ENCODE measurements at regions not wholly inside any gene's neighbourhood (a gene's known extent, or its start where the extent isn't known, plus 50 kb on each side); places are given as distances from the start of the nearest gene placed in this dataset.
A peak's percentile ranks its signal among the peaks of the same experiment; 100 is the strongest.

- Histone ChIP-seq H3K4me3 (no peak overlapping the region), H3K4me1 (peaks cover 0 to 9% (median 7%) of the 10 kb centered on the region in 4 donors), H3K27me3 (no peaks in the 10 kb centered on the region), H3K9me3 (no peaks in the 10 kb centered on the region), H3K36me3 (no peaks in the 10 kb centered on the region), H3K27ac (no peak overlapping the region)
- TF ChIP-seq EP300 (IDR thresholded peaks at IDR 0.05) (no peak), POLR2AphosphoS5 (IDR thresholded peaks at IDR 0.05) (no peak), CTCF (IDR thresholded peaks at IDR 0.05) (no peak), POLR2A (IDR thresholded peaks at IDR 0.05) (no peak)
- 83 to 87% methylated on average over 6 of the region's 6 CpGs for WGBS, 2 donors
- DNase-seq: no peak
- intact Hi-C loops (cut with DNase I): no loop called here
Measured at GRCh38 chr6:3900744-3901336, 51.7 kb downstream of the FAM50B start.

- Histone ChIP-seq H3K4me1 (peaks cover 0 to 17% (median 9%) of the 10 kb centered on the region in 4 donors), H3K36me3 (no peaks in the 10 kb centered on the region), H3K4me3 (no peak overlapping the region), H3K27ac (no peak overlapping the region), H3K27me3 (no peaks in the 10 kb centered on the region), H3K9me3 (no peaks in the 10 kb centered on the region)
- TF ChIP-seq POLR2AphosphoS5 (IDR thresholded peaks at IDR 0.05) (no peak), EP300 (IDR thresholded peaks at IDR 0.05) (no peak), POLR2A (IDR thresholded peaks at IDR 0.05) (no peak)
- intact Hi-C loops (cut with DNase I): no loop called here
- whole genome bisulfite sequencing, 2 donors: 78 to 89% methylated on average over 10 of the region's 10 CpGs
- no peak for DNase-seq
Measured at GRCh38 chr6:3902871-3903648, 53.9 kb downstream of the FAM50B start.

- 91 to 92% methylated on average over 3 of the region's 3 CpGs for WGBS, 2 donors
- no peaks in the 10 kb centered on the region for H3K9me3 ChIP-seq
- no peak overlapping the region for H3K4me3 ChIP-seq
- H3K27me3 ChIP-seq: no peaks in the 10 kb centered on the region
- intact Hi-C loops (cut with DNase I): no loop called here
- TF ChIP-seq POLR2A (IDR thresholded peaks at IDR 0.05): no peak
- TF ChIP-seq CTCF (IDR thresholded peaks at IDR 0.05): no peak
- no peak for TF ChIP-seq EP300 (IDR thresholded peaks at IDR 0.05)
- no peak for TF ChIP-seq POLR2AphosphoS5 (IDR thresholded peaks at IDR 0.05)
- DNase-seq: no peak
- no peaks in the 10 kb centered on the region for H3K36me3 ChIP-seq
- peak overlapping the region in 1 of 4 donors; percentile 5 for H3K27ac ChIP-seq
- peaks cover 0 to 18% (median 12%) of the 10 kb centered on the region in 4 donors for H3K4me1 ChIP-seq
Measured at GRCh38 chr6:3904518-3904917, 55.3 kb downstream of the FAM50B start.

- Histone ChIP-seq H3K27ac (peak overlapping the region in 2 of 4 donors; percentile 28), H3K27me3 (no peaks in the 10 kb centered on the region), H3K9me3 (no peaks in the 10 kb centered on the region), H3K36me3 (no peaks in the 10 kb centered on the region), H3K4me1 (peaks cover 0 to 29% (median 7%) of the 10 kb centered on the region in 4 donors), H3K4me3 (no peak overlapping the region)
- no peak for DNase-seq
- intact Hi-C loops (cut with DNase I): no loop called here
- WGBS, 2 donors: 73 to 74% methylated on average over 26 of the region's 26 CpGs
- TF ChIP-seq POLR2AphosphoS5 (IDR thresholded peaks at IDR 0.05) (no peak), POLR2A (IDR thresholded peaks at IDR 0.05) (no peak), EP300 (IDR thresholded peaks at IDR 0.05) (no peak), CTCF (IDR thresholded peaks at IDR 0.05) (no peak)
Measured at GRCh38 chr6:3905945-3906845, 57.0 kb downstream of the FAM50B start.

- no peaks in the 10 kb centered on the region for H3K36me3 ChIP-seq
- intact Hi-C loops (cut with DNase I): no loop called here
- TF ChIP-seq POLR2AphosphoS5 (IDR thresholded peaks at IDR 0.05) (no peak), EP300 (IDR thresholded peaks at IDR 0.05) (no peak), POLR2A (IDR thresholded peaks at IDR 0.05) (no peak), CTCF (IDR thresholded peaks at IDR 0.05) (no peak)
- H3K27me3 ChIP-seq: no peaks in the 10 kb centered on the region
- H3K4me3 ChIP-seq: no peak overlapping the region
- WGBS, 2 donors: 67 to 68% methylated on average over 2 of the region's 2 CpGs
- H3K9me3 ChIP-seq: no peaks in the 10 kb centered on the region
- H3K27ac ChIP-seq: no peak overlapping the region
- no peak for DNase-seq
- H3K4me1 ChIP-seq: peaks cover 0 to 35% (median 13%) of the 10 kb centered on the region in 4 donors
Measured at GRCh38 chr6:3906846-3907151, 57.6 kb downstream of the FAM50B start.
